Stimulated activated CD4-positive, alpha-beta T cell treated with anti-CD3 and anti-CD28 coated beads, TNF-alpha, amount 100 ng/mL, for 1 hour (primary cell): ENCODE measurements at regions not wholly inside any gene's neighbourhood (a gene's known extent, or its start where the extent isn't known, plus 50 kb on each side); places are given as distances from the start of the nearest gene placed in this dataset.
"Not testable (repeated sequence)": the region's sequence is repeated elsewhere in the genome, so short reads cannot be mapped to it uniquely, and the experiment has no call there.

Experiments used
- DNase-seq, 3 donors: peaks; one replicate each; pipeline ENCODE4 v3.0.0-alpha.2; 2020; ENCODE audit warnings: low read depth in 3 of 3, low spot score in 1 of 3

DNA sequence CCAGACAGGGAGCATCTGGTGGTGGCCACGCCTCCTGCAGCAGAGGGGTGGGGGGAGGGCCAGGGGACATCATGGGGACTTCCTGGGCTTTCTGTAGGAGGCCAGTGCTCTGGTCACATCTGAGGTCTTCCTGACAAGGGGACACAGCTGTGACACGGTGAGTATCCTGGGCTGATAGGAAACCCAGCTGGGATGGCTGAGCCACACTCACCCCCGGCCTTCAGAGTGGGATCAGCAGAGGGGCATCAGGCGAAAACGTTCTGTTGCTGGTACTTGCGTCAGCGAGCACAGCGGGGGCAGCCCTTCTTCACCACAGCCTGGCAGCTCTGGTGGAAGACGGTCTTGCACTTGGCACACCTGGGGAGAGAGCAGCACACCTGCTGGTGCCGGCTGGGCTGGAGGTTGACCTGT is 122.9 kb upstream of the SMURF2 start:
- no peak for DNase-seq

DNA sequence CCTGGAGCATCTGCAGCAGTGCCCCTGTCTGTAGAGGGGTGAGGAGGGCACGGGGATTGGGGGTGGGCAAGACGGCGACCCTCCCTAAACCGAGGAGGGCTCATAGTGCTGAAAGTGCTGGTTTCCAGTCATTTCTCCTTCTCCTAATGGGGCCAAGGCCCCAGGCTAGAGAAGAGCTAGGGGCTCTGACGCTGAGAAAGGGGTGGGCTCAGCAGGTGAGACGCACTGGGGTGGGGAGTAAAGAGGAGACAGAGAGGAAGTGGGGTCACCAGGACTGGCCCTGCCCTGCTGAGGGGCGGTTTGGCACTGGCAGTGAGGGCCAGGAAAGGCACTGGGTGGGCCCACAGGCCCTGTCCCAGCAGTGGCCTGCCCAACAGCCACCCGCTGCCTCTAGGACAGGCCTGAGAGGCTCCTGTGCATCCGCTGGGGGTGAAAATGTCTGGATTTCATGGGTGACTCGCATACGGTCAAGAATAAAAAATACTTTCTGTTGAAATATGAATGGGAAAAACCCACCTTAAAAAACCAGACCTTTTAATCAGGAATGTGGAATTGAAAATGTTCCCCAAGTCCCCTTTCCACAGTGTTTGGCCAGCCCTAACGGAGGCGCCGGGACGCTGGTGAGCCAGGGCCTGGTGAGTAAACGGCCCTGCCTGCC is 122.4 kb upstream of the SMURF2 start:
- no peak for DNase-seq

DNA sequence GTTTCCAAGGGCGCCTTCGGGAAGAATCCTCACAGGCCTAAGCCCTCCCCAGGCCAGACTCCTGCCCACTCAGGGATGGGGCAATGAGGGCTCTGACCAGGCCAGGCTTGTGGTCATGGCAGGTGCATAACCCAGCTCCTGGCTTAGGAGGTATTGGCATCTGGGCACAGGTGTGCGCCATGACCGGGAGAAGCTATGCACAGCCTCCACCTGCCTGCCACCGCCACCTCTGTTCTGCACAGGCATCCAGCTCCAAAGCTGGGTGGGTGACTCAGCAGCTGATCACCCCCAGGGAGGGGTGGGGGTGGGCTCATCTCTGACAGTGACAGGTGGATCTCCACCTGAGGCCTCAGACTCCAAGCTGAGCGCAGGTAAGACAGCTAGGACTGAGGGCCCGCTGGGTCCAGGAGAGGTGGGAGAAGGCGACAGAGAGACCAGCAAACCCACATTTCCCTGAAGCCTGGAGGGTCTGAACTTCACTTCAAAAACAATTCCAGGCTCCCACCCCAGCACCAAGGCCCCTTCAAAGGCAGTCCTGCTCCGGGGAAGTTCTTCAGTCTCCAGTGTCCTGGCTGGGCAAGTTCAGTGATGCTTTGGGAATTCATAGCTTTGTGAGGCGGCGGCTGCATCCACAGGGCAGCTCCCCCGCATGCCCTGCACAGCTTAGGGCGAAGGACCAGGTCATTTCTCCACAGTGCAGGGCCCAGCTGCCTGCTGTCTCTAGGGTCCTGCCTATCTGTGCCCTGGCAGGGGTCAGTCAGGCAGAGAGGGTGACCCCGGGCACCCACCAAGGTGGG is 121.6 kb upstream of the SMURF2 start:
- no peak for DNase-seq

DNA sequence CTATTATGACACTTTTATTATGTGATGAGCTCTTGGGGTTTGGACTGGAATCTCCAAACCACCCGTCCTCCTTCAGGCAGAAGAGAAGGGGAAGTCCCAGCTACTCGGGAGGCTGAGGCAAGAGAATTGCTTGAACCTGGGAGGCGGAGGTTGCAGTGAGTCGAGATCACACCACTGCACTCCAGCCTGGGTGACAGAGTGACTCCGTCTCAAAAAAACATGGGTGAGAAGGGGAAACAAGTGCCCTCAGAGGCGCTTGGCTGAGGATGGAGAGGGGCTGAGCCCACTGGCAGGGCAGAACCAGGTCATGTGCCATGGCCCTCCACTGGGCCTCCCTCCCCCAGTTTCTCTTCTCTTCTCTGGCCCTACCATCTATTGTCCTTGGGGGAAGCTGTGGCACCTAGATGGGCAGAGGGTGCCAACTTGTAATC is 120.9 kb upstream of the SMURF2 start:
- DNase-seq: no peak

GRCh38 chr17:64781810-64782555 is 119.9 kb upstream of the SMURF2 start:
- no peak for DNase-seq

DNA sequence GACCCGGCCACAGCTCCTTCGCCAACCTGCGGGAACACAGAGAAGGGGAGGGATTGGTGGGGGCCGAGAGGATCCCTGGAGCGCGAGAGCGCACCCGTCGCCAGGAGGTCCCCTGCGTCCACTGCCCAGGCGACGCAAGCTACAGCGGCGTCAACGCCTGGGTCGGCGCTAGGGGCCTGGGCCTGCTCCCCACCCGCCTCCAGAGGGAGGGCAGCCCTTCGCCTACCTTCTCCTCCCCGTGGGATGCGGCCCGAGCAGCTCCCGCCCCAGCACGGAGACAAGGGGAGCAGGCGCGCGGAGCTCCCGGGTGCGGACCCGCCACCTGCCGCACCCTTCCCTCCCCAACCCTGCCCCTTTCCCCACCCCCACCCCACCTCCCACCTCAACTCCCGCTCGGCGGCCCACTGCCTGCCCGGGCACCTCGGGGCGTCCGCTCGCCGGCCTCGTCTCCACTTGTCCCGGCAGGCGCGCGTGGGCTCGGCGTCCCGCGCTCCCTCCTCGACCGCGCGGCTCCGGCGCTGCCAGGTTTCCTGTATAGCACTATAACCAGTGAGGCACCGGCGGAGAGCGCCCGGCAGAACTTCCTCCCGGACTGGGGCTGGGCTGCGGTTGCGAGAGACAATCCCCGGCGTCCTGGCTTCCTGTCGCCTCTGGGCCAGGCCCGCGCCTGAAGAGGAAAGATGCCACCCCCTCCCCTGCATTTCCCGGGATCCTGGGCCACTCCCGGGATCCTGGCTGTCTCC is 119.1 kb upstream of the SMURF2 start:
- DNase-seq: no peak

DNA sequence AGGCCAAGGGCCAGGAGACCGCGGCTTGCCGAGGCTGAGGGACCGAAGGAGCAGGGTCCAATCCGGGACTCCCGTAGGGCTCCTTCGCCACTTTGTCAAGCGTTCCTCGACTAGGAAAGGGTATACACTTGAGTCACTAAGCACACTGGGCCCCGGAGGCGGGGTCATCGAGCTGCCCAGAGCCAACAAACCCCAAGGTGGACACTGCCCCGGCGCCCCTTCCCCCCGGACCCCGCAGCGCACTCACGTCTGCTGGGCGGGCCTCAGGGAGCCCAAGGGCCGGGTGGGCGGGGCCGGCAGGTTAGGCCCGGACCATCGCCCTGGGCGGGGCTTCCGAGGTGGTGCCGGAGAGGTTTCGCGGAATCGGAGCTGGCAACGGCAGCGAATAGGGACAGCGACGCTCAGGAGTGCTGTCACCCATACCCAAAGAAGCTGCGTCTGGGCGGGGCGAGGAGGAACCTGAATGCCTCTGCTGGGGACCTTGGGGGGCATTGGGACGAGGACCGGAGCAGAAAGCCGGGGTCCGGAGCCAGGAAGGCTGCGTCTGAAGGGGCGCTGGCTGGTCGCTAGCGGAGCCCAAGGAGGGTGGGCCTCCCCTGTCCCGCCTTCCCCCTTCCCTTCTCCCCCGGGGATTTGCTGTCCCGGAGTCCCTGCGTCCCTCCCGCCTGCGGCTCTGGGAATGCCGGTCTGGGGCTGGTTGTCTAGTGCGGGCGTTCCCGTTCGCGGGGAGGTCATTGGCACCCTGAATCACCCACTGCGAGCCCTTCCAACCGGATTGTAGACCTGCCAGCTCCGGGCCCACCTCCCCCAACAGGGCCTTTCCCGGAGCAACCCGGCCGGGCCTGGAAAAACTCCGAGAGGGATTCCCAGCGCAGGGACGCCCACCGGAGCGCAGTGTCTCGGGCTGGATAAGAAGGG is 118.2 kb upstream of the SMURF2 start:
- peak; percentile 30 to 57 (median 38) for DNase-seq

GRCh38 chr17:64779376-64780095 is 117.4 kb upstream of the SMURF2 start:
- no peak for DNase-seq

DNA sequence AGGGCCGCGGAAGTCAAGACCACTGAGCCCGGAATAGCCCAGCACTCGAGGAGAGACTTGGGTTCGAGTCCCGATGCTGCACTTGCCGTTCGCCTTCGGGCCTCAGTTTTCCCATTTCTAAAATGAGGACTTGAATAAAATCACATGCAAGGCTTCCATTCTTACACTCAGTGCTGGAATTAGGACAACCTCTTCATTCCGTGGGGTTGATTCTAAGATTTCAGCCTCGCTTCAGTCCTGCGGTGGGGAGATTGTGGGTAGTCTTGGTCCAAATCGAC is 116.9 kb upstream of the SMURF2 start:
- not testable (repeated sequence) for DNase-seq

DNA sequence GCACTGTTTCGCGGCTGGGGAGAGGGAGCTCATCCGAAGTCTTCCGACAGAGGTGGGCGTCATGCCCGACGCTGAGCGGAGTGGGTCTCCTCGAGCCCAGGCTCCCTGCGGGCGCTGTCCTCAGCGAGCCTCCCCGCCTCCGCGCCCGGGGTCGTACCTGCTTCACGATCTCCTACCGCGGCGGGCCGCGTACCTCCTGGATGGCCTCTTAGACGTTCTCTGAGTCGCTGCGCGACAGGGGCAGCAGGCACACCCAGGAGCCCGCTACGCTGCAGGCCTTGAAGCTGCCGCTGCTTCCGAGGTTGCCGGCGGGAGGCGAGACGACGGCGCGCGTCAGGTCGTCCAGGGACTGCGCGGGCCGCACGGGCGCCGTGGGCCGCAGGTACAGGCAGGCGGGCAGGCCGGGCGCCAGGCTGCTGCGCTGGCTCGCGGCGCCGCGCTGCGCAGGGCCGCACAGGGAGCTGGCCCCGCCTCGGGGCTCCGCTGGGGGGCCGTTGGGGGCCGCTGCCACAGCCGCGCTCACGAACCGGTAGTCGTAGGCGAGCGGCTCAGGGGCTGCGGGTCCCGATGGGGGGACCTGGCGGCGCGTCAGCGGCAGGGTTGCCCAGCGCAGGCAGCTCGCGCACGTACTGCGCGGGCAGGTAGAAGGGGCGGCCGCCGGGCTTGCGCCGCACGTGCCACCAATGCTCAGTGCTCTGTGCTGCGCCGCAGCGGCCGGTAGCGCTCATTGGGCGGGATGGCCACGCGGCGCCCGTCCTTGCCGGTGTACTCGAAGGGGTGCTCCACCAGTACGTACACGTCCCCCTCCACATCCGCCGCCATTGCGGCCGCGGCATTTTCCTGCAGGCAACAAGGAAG is 116.4 kb upstream of the SMURF2 start:
- no peak for DNase-seq

- DNase-seq: no peak
These were observed 115.5 kb upstream of the SMURF2 start for GRCh38 chr17:64777415-64778239.

DNA sequence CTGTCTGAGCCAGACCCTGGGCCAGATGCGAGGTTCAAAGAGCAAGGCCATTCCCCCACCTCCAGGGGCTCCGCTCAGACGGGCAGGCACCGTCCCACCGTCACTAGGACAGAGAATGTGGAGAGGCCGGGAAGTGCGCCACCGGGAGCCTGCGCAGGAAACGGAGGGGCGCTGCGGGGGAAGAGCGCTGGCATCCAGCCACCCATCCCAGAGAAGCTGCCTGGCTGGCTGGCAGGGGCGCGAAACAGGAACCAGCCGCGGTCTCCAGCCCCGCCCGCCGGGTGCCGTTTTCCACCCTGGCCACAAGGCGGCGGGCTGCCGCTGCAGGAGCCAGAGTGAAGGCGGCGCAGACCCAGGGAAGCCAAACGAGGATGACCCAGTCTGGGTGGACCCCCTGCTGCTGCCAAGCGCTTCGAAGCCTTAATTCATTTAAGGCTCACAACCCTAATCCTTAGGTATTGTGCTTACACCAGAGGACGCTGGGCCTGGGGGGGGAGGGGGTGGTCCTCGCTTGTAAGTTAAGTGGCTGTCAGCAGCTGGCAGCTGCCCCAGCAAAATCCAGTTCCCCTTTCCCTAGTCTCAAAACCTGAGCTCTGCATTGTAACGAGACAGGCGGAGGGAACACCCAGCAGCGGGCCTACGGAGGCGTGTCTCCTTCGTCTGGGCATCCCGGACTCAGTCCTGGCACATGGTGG is 114.8 kb upstream of the SMURF2 start:
- peak in 2 of 3 donors; percentile 58 to 67 for DNase-seq

DNA sequence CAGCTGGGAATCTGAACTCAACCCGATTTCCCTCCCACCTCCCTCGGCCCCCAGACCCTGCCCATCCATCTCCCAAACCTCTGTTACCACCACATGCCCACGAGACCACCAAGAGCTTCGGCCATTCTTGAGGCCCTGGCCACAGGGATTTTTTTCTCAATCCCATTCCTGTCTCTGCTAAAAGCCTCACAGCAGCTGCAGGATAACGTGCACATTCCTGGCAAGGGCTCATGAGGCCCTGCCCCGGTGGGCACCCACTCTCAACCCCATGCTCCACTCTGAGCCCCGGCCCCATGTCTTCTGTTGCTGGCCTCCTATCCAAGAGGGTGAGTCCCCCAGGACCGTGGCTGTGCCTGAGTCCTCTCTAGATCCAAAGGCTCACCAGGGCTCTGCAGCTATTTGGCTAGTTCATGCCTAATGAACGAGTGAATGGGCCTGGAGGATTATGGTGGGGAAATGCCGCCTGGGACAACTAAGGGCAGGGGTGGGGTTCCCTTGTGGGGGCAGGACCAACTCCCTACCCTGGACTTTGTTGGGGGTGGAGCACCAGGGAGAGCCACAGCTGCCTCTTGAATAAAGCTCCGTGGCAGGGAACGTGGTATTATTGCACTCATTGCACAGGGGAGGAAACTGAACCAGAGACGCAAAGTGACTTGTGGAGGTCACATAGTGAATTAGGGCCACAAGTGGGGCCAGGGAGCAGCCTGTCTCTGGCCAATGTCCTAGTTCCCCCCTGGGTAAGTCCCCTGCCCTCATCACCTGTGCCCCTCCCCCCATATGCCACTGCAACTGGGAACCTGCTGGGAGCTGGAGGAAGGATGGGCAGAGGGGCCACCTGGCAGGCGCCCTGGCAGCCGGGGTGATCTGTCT is 113.8 kb upstream of the SMURF2 start:
- no peak for DNase-seq

- no peak for DNase-seq
These were observed 112.9 kb upstream of the SMURF2 start for GRCh38 chr17:64774888-64775540.

DNA sequence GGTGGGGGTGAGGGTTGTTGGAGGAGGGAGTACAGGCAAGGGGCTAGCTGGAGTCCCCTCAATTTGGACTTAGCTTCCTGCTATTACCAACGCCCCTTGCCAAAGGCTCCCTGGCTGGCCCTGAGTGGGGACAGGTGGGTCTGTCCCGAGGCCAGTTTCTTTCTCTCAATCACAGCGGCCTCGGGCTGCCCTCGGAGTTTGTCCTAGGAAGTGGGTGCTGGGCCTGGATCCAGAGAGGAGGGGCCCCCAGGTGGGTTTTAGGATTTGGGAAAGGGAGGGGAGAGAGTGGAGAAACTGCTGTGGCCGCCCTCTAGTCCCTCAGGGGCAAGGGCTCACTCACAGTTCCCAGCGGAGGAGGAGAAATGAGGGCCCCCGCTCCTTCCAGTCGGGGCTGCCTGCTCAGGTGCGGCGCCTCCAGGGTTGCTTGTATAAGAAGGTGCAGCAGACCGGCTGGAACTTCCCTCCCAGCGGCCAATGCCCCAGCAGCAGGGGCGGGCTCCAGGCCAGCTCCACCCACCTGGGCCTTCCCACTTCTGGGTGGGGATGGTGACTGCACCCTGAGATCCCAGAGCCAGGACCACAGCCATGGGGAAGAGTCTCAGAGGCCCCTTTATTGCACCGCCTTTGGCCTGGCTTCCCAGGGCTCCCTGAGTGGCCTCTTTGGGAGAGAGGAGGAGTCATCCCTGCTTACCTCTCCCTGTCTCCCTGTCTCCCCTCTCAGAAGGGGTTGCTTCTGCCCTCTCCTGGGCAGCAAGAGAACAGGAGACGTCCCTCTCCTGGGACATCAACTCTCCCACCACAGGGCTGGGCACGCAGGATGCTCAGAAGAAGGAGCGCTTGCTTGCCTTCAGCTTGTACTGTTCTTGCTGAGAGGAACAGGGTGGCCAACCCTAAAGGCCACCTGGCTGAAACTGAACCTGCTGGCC is 112.0 kb upstream of the SMURF2 start:
- no peak for DNase-seq
